ENCODE measurements at regions not wholly inside any gene's neighbourhood (a gene's known extent, or its start where the extent isn't known, plus 50 kb on each side); places are given as distances from the start of the nearest gene placed in this dataset.

GRCh38 chr4:185862340-185862739 is 50.3 kb upstream of the SORBS2 start:
- no peak for TF ChIP-seq SMC3 (conservative IDR thresholded peaks at IDR 0.05; ENCODE audit: poor library complexity)
- TF ChIP-seq POLR2AphosphoS5 (IDR thresholded peaks at IDR 0.05): no peak
- no peak for TF ChIP-seq EZH2 (IDR thresholded peaks at IDR 0.05; ENCODE audit: borderline replicate concordance, insufficient read depth, low read length, poor library complexity, severe bottlenecking)
- H3K27me3 ChIP-seq (ENCODE audit: insufficient read depth, low read depth, low read length): no peaks in the 10 kb centered on the region
- no peaks in the 10 kb centered on the region for H3K36me3 ChIP-seq (ENCODE audit: insufficient read depth, low read length)
- H2AFZ ChIP-seq (ENCODE audit: low read depth, low read length): no peak overlapping the region
- H3F3A ChIP-seq (ENCODE audit: insufficient read depth, low read length, poor library complexity, severe bottlenecking): no peaks in the 10 kb centered on the region
- no peaks in the 10 kb centered on the region for H4K20me1 ChIP-seq (ENCODE audit: insufficient read depth)
- no peaks in the 10 kb centered on the region for H3K79me2 ChIP-seq (replicated peaks; ENCODE audit: insufficient read depth, low read length)
- H3K9ac ChIP-seq (ENCODE audit: low read length): no peak overlapping the region
- H3K27ac ChIP-seq (ENCODE audit: low read length): no peak overlapping the region
- no peaks in the 10 kb centered on the region for H3K9me3 ChIP-seq (ENCODE audit: low read length)
- no peak overlapping the region for H3K4me2 ChIP-seq (ENCODE audit: low read length)
- H3K9me2 ChIP-seq (ENCODE audit: insufficient read depth, low read length): no peaks in the 10 kb centered on the region
- no peak overlapping the region for H3K4me3 ChIP-seq (ENCODE audit: low read length)

- Histone ChIP-seq H3K9me2 (ENCODE audit: insufficient read depth, low read length) (no peaks in the 10 kb centered on the region), H3K36me3 (ENCODE audit: insufficient read depth, low read length) (no peaks in the 10 kb centered on the region), H3K4me2 (ENCODE audit: low read length) (no peak overlapping the region), H3K9me3 (ENCODE audit: low read length) (no peaks in the 10 kb centered on the region), H4K20me1 (ENCODE audit: insufficient read depth) (no peaks in the 10 kb centered on the region), H3K27ac (ENCODE audit: low read length) (no peak overlapping the region), H3F3A (ENCODE audit: insufficient read depth, low read length, poor library complexity, severe bottlenecking) (no peaks in the 10 kb centered on the region), H3K4me3 (ENCODE audit: low read length) (no peak overlapping the region), H2AFZ (ENCODE audit: low read depth, low read length) (no peak overlapping the region), H3K9ac (ENCODE audit: low read length) (no peak overlapping the region), H3K79me2 (replicated peaks; ENCODE audit: insufficient read depth, low read length) (no peaks in the 10 kb centered on the region), H3K27me3 (ENCODE audit: insufficient read depth, low read depth, low read length) (no peaks in the 10 kb centered on the region)
- TF ChIP-seq RAD21 (conservative IDR thresholded peaks at IDR 0.05) (no peak), EP300 (conservative IDR thresholded peaks at IDR 0.05; ENCODE audit: poor library complexity, severe bottlenecking) (no peak), TAF1 (IDR thresholded peaks at IDR 0.05; ENCODE audit: low read depth) (no peak), CTCF (IDR thresholded peaks at IDR 0.05; ENCODE audit: poor library complexity, severe bottlenecking) (no peak), MXI1 (conservative IDR thresholded peaks at IDR 0.05; ENCODE audit: poor library complexity, severe bottlenecking) (no peak), SMC3 (conservative IDR thresholded peaks at IDR 0.05; ENCODE audit: poor library complexity) (no peak)
Measured at GRCh38 chr4:185863946-185864345, 52.0 kb upstream of the SORBS2 start.

- Histone ChIP-seq H2AFZ (ENCODE audit: low read depth, low read length) (no peak overlapping the region), H3K9me2 (ENCODE audit: insufficient read depth, low read length) (no peaks in the 10 kb centered on the region), H3K36me3 (ENCODE audit: insufficient read depth, low read length) (no peaks in the 10 kb centered on the region), H3K4me2 (ENCODE audit: low read length) (no peak overlapping the region), H3K9me3 (ENCODE audit: low read length) (no peaks in the 10 kb centered on the region), H3K27me3 (ENCODE audit: insufficient read depth, low read depth, low read length) (no peaks in the 10 kb centered on the region), H3K9ac (ENCODE audit: low read length) (no peak overlapping the region), H3F3A (ENCODE audit: insufficient read depth, low read length, poor library complexity, severe bottlenecking) (no peaks in the 10 kb centered on the region), H3K27ac (ENCODE audit: low read length) (no peak overlapping the region), H3K79me2 (replicated peaks; ENCODE audit: insufficient read depth, low read length) (no peaks in the 10 kb centered on the region), H3K4me3 (ENCODE audit: low read length) (no peak overlapping the region), H4K20me1 (ENCODE audit: insufficient read depth) (no peaks in the 10 kb centered on the region)
- TF ChIP-seq REST (IDR thresholded peaks at IDR 0.05; ENCODE audit: borderline replicate concordance) (no peak), TAF1 (IDR thresholded peaks at IDR 0.05; ENCODE audit: low read depth) (no peak), SMC3 (conservative IDR thresholded peaks at IDR 0.05; ENCODE audit: poor library complexity) (no peak), CTCF (IDR thresholded peaks at IDR 0.05; ENCODE audit: poor library complexity, severe bottlenecking) (no peak), MXI1 (conservative IDR thresholded peaks at IDR 0.05; ENCODE audit: poor library complexity, severe bottlenecking) (no peak), RAD21 (conservative IDR thresholded peaks at IDR 0.05) (no peak), EP300 (conservative IDR thresholded peaks at IDR 0.05; ENCODE audit: poor library complexity, severe bottlenecking) (no peak), EZH2 (IDR thresholded peaks at IDR 0.05; ENCODE audit: borderline replicate concordance, insufficient read depth, low read length, poor library complexity, severe bottlenecking) (no peak), POLR2AphosphoS5 (IDR thresholded peaks at IDR 0.05) (no peak)
Measured at GRCh38 chr4:185865901-185866328, 53.9 kb upstream of the SORBS2 start.
